Neural progenitor cell (in vitro differentiated cells): ENCODE measurements at regions not wholly inside any gene's neighbourhood (a gene's known extent, or its start where the extent isn't known, plus 50 kb on each side); places are given as distances from the start of the nearest gene placed in this dataset.

ENCODE experiments used
- DNase-seq: peaks from one replicate; pipeline ENCODE4 v3.0.0-alpha.2; 2016; ENCODE audit warnings: low spot score
- H2AFZ ChIP-seq: fragments of 200-600 bp; sonication (generic); replicated peaks from 2 replicates; pipeline ENCODE4 v1.6.1; 2016; ENCODE audit warnings: antibody characterized with exemption
- H3F3A ChIP-seq: fragments of 200-600 bp; sonication (generic); 2 replicates; pipeline ENCODE4 v1.6.1; 2016; ENCODE audit warnings: antibody characterized with exemption, low read depth
- H3K27ac ChIP-seq: fragments of 200-600 bp; sonication (generic); 2 replicates; pipeline ENCODE4 v1.5.1; 2016; ENCODE audit warnings: mild to moderate bottlenecking
- H3K27me3 ChIP-seq: fragments of 200-600 bp; sonication (generic); 2 replicates; pipeline ENCODE4 v1.6.1; 2016; ENCODE audit warnings: mild to moderate bottlenecking, moderate library complexity
- H3K36me3 ChIP-seq: fragments of 200-600 bp; sonication (generic); 2 replicates; pipeline ENCODE4 v1.5.1; 2016
- H3K4me1 ChIP-seq: fragments of 200-600 bp; sonication (generic); 2 replicates; pipeline ENCODE4 v1.6.1; 2016; ENCODE audit warnings: mixed run types
- H3K4me2 ChIP-seq: fragments of 200-600 bp; sonication (generic); 2 replicates; pipeline ENCODE4 v1.6.1; 2016
- H3K4me3 ChIP-seq: fragments of 200-600 bp; sonication (generic); 2 replicates; pipeline ENCODE4 v1.5.1; 2016
- H3K79me2 ChIP-seq: fragments of 200-600 bp; sonication (generic); 2 replicates; pipeline ENCODE4 v1.6.1; 2016; ENCODE audit warnings: low read depth
- H3K9ac ChIP-seq: fragments of 200-600 bp; sonication (generic); 2 replicates; pipeline ENCODE4 v1.6.1; 2016
- H3K9me3 ChIP-seq: fragments of 200-600 bp; sonication (generic); 2 replicates; pipeline ENCODE4 v1.5.1; 2016; ENCODE audit warnings: low read depth
- H4K20me1 ChIP-seq: fragments of 200-600 bp; sonication (generic); 2 replicates; pipeline ENCODE4 v1.6.1; 2016; ENCODE audit warnings: low read depth
- H3K27ac Mint-ChIP-seq: 3 replicates; pipeline ENCODE4 v1.8.0; 2021; ENCODE audit warnings: mixed read lengths
- H3K27me3 Mint-ChIP-seq: 2 replicates; pipeline ENCODE4 v1.8.0; 2022; ENCODE audit warnings: low read depth, mild to moderate bottlenecking, inconsistent platforms, moderate library complexity, mixed read lengths; ENCODE audit not compliant: insufficient read depth
- H3K36me3 Mint-ChIP-seq: 3 replicates; pipeline ENCODE4 v1.8.0; 2021; ENCODE audit warnings: mixed read lengths
- H3K4me1 Mint-ChIP-seq: 3 replicates; pipeline ENCODE4 v1.8.0; 2021; ENCODE audit warnings: mixed read lengths
- H3K4me3 Mint-ChIP-seq: 3 replicates; pipeline ENCODE4 v1.8.0; 2021; ENCODE audit warnings: mild to moderate bottlenecking, moderate library complexity, mixed read lengths
- H3K9me3 Mint-ChIP-seq: 3 replicates; pipeline ENCODE4 v1.8.0; 2020; ENCODE audit warnings: mixed read lengths
- CTCF ChIP-seq: fragments of 200-600 bp; sonication (generic); IDR thresholded peaks from 2 replicates; pipeline ENCODE4 v1.5.1; 2017; ENCODE audit warnings: antibody characterized with exemption, mild to moderate bottlenecking
- EZH2 ChIP-seq: fragments of 200-600 bp; sonication (generic); IDR thresholded peaks from 2 replicates; pipeline ENCODE4 v1.6.1; 2017; ENCODE audit warnings: antibody characterized with exemption, mild to moderate bottlenecking, moderate library complexity
- EZH2phosphoT487 ChIP-seq: fragments of 200-600 bp; sonication (generic); IDR thresholded peaks from 2 replicates; pipeline ENCODE4 v1.6.1; 2017; ENCODE audit warnings: antibody characterized with exemption

- Histone ChIP-seq H3K36me3 (no peaks in the 10 kb centered on the region), H3F3A (no peaks in the 10 kb centered on the region), H3K4me3 (no peak overlapping the region), H3K4me2 (no peak overlapping the region), H3K27me3 (no peaks in the 10 kb centered on the region), H3K9ac (no peak overlapping the region), H3K9me3 (no peaks in the 10 kb centered on the region), H3K27ac (no peak overlapping the region), H2AFZ (no peak overlapping the region), H4K20me1 (no peaks in the 10 kb centered on the region), H3K4me1 (no peaks in the 10 kb centered on the region), H3K79me2 (no peaks in the 10 kb centered on the region)
- no peaks in the 10 kb centered on the region for H3K36me3 Mint-ChIP-seq
- H3K4me1 Mint-ChIP-seq, result peaks cover 10% of the 10 kb centered on the region
- DNase-seq, result no peak
- TF ChIP-seq CTCF (no peak), EZH2phosphoT487 (no peak), EZH2 (no peak)
- no peak overlapping the region for H3K27ac Mint-ChIP-seq
- no peaks in the 10 kb centered on the region for H3K27me3 Mint-ChIP-seq
- H3K9me3 Mint-ChIP-seq, result no peaks in the 10 kb centered on the region
- no peak overlapping the region for H3K4me3 Mint-ChIP-seq
Measured at GRCh38 chr6:84906514-84906913, 142.1 kb upstream of the TBX18 start.

GRCh38 chr6:84905823-84906222 lies 141.4 kb upstream of the TBX18 start:
- Mint-ChIP-seq H3K9me3 (no peaks in the 10 kb centered on the region), H3K4me1 (peaks cover 3% of the 10 kb centered on the region), H3K4me3 (no peak overlapping the region), H3K27ac (no peak overlapping the region), H3K36me3 (no peaks in the 10 kb centered on the region), H3K27me3 (no peaks in the 10 kb centered on the region)
- H2AFZ ChIP-seq, result no peak overlapping the region
- no peaks in the 10 kb centered on the region for H3K36me3 ChIP-seq
- no peaks in the 10 kb centered on the region for H3K27me3 ChIP-seq
- H3K9me3 ChIP-seq, result no peaks in the 10 kb centered on the region
- no peak overlapping the region for H3K27ac ChIP-seq
- H3K4me2 ChIP-seq, result no peak overlapping the region
- no peak overlapping the region for H3K9ac ChIP-seq
- H3K4me1 ChIP-seq, result no peaks in the 10 kb centered on the region
- no peaks in the 10 kb centered on the region for H3F3A ChIP-seq
- no peak for DNase-seq
- no peak for TF ChIP-seq CTCF
- TF ChIP-seq EZH2, result no peak
- no peak for TF ChIP-seq EZH2phosphoT487
- no peaks in the 10 kb centered on the region for H4K20me1 ChIP-seq
- no peak overlapping the region for H3K4me3 ChIP-seq
- H3K79me2 ChIP-seq, result no peaks in the 10 kb centered on the region

- TF ChIP-seq EZH2, result no peak
- no peak for TF ChIP-seq EZH2phosphoT487
- TF ChIP-seq CTCF, result no peak
- Histone ChIP-seq H4K20me1 (no peaks in the 10 kb centered on the region), H3K4me2 (no peak overlapping the region), H3K36me3 (no peaks in the 10 kb centered on the region), H3K9me3 (no peaks in the 10 kb centered on the region), H3K27ac (no peak overlapping the region), H3K79me2 (no peaks in the 10 kb centered on the region), H3K4me3 (no peak overlapping the region), H3K4me1 (no peaks in the 10 kb centered on the region), H3K27me3 (no peaks in the 10 kb centered on the region), H3K9ac (no peak overlapping the region), H2AFZ (no peak overlapping the region), H3F3A (no peaks in the 10 kb centered on the region)
- H3K9me3 Mint-ChIP-seq, result no peaks in the 10 kb centered on the region
- no peaks in the 10 kb centered on the region for H3K27me3 Mint-ChIP-seq
- no peaks in the 10 kb centered on the region for H3K4me1 Mint-ChIP-seq
- no peaks in the 10 kb centered on the region for H3K36me3 Mint-ChIP-seq
- H3K27ac Mint-ChIP-seq, result no peak overlapping the region
- no peak for DNase-seq
- H3K4me3 Mint-ChIP-seq, result no peak overlapping the region
Measured at GRCh38 chr6:84902354-84902928, 138.0 kb upstream of the TBX18 start.
